Stromal cell of bone marrow (primary cell): ENCODE measurements at regions not wholly inside any gene's neighbourhood (a gene's known extent, or its start where the extent isn't known, plus 50 kb on each side); places are given as distances from the start of the nearest gene placed in this dataset.

ENCODE experiments used
- DNase-seq: peaks from one replicate; pipeline ENCODE4 v3.0.0-alpha.2; 2012; ENCODE audit warnings: low read depth

- DNase-seq = no peak
These were observed 263.4 kb upstream of the CHD6 start for GRCh38 chr20:41881466-41882046.

GRCh38 chr20:41879123-41879522 is 260.9 kb upstream of the CHD6 start:
- DNase-seq = no peak

- no peak for DNase-seq
These were observed 259.7 kb upstream of the CHD6 start for GRCh38 chr20:41877911-41878310.

- no peak for DNase-seq
These were observed 256.5 kb upstream of the CHD6 start for GRCh38 chr20:41874658-41875057.

GRCh38 chr20:41872930-41873329 is 254.8 kb upstream of the CHD6 start:
- no peak for DNase-seq

- DNase-seq = no peak
These were observed 252.8 kb upstream of the CHD6 start for GRCh38 chr20:41870869-41871462.

- no peak for DNase-seq
These were observed 251.1 kb upstream of the CHD6 start for GRCh38 chr20:41869261-41869660.

GRCh38 chr20:41865938-41866337 is 247.8 kb upstream of the CHD6 start:
- no peak for DNase-seq

- DNase-seq = no peak
These were observed 244.3 kb upstream of the CHD6 start for GRCh38 chr20:41862476-41862875.

GRCh38 chr20:41861772-41862422 is 243.7 kb upstream of the CHD6 start:
- no peak for DNase-seq

GRCh38 chr20:41854765-41855164 is 236.6 kb upstream of the CHD6 start:
- DNase-seq = no peak

- DNase-seq = no peak
These were observed 235.6 kb upstream of the CHD6 start for GRCh38 chr20:41853806-41854205.

GRCh38 chr20:41848180-41848579 is 230.0 kb upstream of the CHD6 start:
- DNase-seq = no peak

- DNase-seq = no peak
These were observed 219.6 kb upstream of the CHD6 start for GRCh38 chr20:41837669-41838224.

- no peak for DNase-seq
These were observed 215.6 kb upstream of the CHD6 start for GRCh38 chr20:41833739-41834138.

GRCh38 chr20:41830702-41831101 is 212.5 kb upstream of the CHD6 start:
- no peak for DNase-seq

- no peak for DNase-seq
These were observed 201.3 kb upstream of the CHD6 start for GRCh38 chr20:41819436-41819835.

- no peak for DNase-seq
These were observed 200.8 kb upstream of the CHD6 start for GRCh38 chr20:41818991-41819390.

GRCh38 chr20:41818369-41818768 is 200.2 kb upstream of the CHD6 start:
- DNase-seq = no peak

GRCh38 chr20:41811456-41811855 is 193.3 kb upstream of the CHD6 start:
- DNase-seq = no peak

- no peak for DNase-seq
These were observed 181.9 kb upstream of the CHD6 start for GRCh38 chr20:41800040-41800439.

- DNase-seq = no peak
These were observed 180.8 kb upstream of the CHD6 start for GRCh38 chr20:41798930-41799502.

- no peak for DNase-seq
These were observed 168.0 kb upstream of the CHD6 start for GRCh38 chr20:41786158-41786557.
